DND-41 (cell line): ENCODE measurements at regions not wholly inside any gene's neighbourhood (a gene's known extent, or its start where the extent isn't known, plus 50 kb on each side); places are given as distances from the start of the nearest gene placed in this dataset.

Source experiments
- ATAC-seq: fragments of 200-7000 bp; cut with Tn5 transposase; 3 replicates; pipeline ENCODE4 v1.9.1; 2021; ENCODE audit warnings: low read depth; ENCODE audit not compliant: insufficient read depth
- DNase-seq: peaks from one replicate; pipeline ENCODE4 v3.0.0-alpha.2; 2020
- H2AFZ ChIP-seq: 2 replicates; pipeline ENCODE4 v1.6.0; 2012; ENCODE audit warnings: low read depth, low read length
- H3K27ac ChIP-seq: 2 replicates; pipeline ENCODE4 v1.5.1; 2012; ENCODE audit warnings: low read length, inconsistent platforms
- H3K27me3 ChIP-seq: fragments of 200-600 bp; sonication (generic); 2 replicates; pipeline ENCODE4 v1.6.0; 2012; ENCODE audit warnings: low read length, mild to moderate bottlenecking, inconsistent platforms; ENCODE audit not compliant: insufficient read depth, poor library complexity
- H3K36me3 ChIP-seq: 2 replicates; pipeline ENCODE4 v1.5.1; 2012; ENCODE audit warnings: low read length, inconsistent platforms; ENCODE audit not compliant: insufficient read depth
- H3K4me1 ChIP-seq: 2 replicates; pipeline ENCODE4 v1.5.1; 2012; ENCODE audit warnings: mild to moderate bottlenecking, low read length; ENCODE audit not compliant: insufficient read depth
- H3K4me2 ChIP-seq: 2 replicates; pipeline ENCODE4 v1.6.0; 2012; ENCODE audit warnings: mild to moderate bottlenecking, moderate library complexity, low read length, inconsistent platforms; ENCODE audit not compliant: insufficient read depth
- H3K4me3 ChIP-seq, 2 experiments: fragments of 200-600 bp in 1 of 2; shearing (Covaris generic) in 1 of 2; 2 replicates each; pipeline ENCODE4 v1.5.1; 2012 to 2016; ENCODE audit warnings: inconsistent platforms in 2 of 2, low read length in 2 of 2, mild to moderate bottlenecking in 2 of 2, low read depth in 1 of 2, moderate library complexity in 1 of 2
- H3K79me2 ChIP-seq: 2 replicates; pipeline ENCODE4 v1.6.0; 2012; ENCODE audit warnings: low read length, inconsistent platforms; ENCODE audit not compliant: insufficient read depth
- H3K9ac ChIP-seq: 2 replicates; pipeline ENCODE4 v1.6.0; 2012; ENCODE audit warnings: low read depth, mild to moderate bottlenecking, inconsistent platforms, low read length, moderate library complexity
- H3K9me3 ChIP-seq: 2 replicates; pipeline ENCODE4 v1.5.1; 2012; ENCODE audit warnings: low read length, moderate library complexity, mild to moderate bottlenecking, inconsistent platforms; ENCODE audit not compliant: insufficient read depth, severe bottlenecking
- H4K20me1 ChIP-seq: 2 replicates; pipeline ENCODE4 v1.6.0; 2012; ENCODE audit warnings: low read length; ENCODE audit not compliant: insufficient read depth
- CTCF ChIP-seq: IDR thresholded peaks from 2 replicates; pipeline ENCODE4 v1.5.1; 2012; ENCODE audit warnings: borderline replicate concordance, low read length, moderate library complexity, mild to moderate bottlenecking; ENCODE audit not compliant: poor library complexity, severe bottlenecking; ENCODE audit errors: extremely low read depth
- EZH2 ChIP-seq: IDR thresholded peaks from 3 replicates; pipeline ENCODE4 v1.6.1; 2012; ENCODE audit warnings: borderline replicate concordance, low read depth, mild to moderate bottlenecking, moderate library complexity, low read length, inconsistent platforms; ENCODE audit not compliant: severe bottlenecking

GRCh38 chr9:134534661-134535080 is 106.9 kb upstream of the COL5A1 start:
- H3K4me3 ChIP-seq = no peak overlapping the region
- ATAC-seq (no peak), DNase-seq (no peak)
- TF ChIP-seq CTCF (no peak), EZH2 (no peak)
- no peak overlapping the region for H3K4me2 ChIP-seq
- H3K4me1 ChIP-seq = no peaks in the 10 kb centered on the region
- H3K27me3 ChIP-seq = no peaks in the 10 kb centered on the region
- H4K20me1 ChIP-seq = no peaks in the 10 kb centered on the region
- no peaks in the 10 kb centered on the region for H3K9me3 ChIP-seq
- H2AFZ ChIP-seq = no peak overlapping the region
- no peak overlapping the region for H3K9ac ChIP-seq
- no peak overlapping the region for H3K27ac ChIP-seq
- no peaks in the 10 kb centered on the region for H3K79me2 ChIP-seq
- no peaks in the 10 kb centered on the region for H3K36me3 ChIP-seq

GRCh38 chr9:134535171-134535570 is 106.4 kb upstream of the COL5A1 start:
- H3K9me3 ChIP-seq = no peaks in the 10 kb centered on the region
- DNase-seq = no peak
- H3K4me2 ChIP-seq = no peak overlapping the region
- H2AFZ ChIP-seq = no peak overlapping the region
- H4K20me1 ChIP-seq = no peaks in the 10 kb centered on the region
- no peak overlapping the region for H3K9ac ChIP-seq
- no peak for TF ChIP-seq CTCF
- no peak for TF ChIP-seq EZH2
- no peak for ATAC-seq
- H3K79me2 ChIP-seq = no peaks in the 10 kb centered on the region
- no peak overlapping the region for H3K27ac ChIP-seq
- H3K4me3 ChIP-seq = no peak overlapping the region
- no peaks in the 10 kb centered on the region for H3K27me3 ChIP-seq
- no peaks in the 10 kb centered on the region for H3K4me1 ChIP-seq
- H3K36me3 ChIP-seq = no peaks in the 10 kb centered on the region

GRCh38 chr9:134536101-134536900 is 105.3 kb upstream of the COL5A1 start:
- no peak for ATAC-seq
- H3K9me3 ChIP-seq = no peaks in the 10 kb centered on the region
- no peak overlapping the region for H3K27ac ChIP-seq
- H3K4me1 ChIP-seq = no peaks in the 10 kb centered on the region
- H2AFZ ChIP-seq = no peak overlapping the region
- no peak overlapping the region for H3K4me2 ChIP-seq
- no peaks in the 10 kb centered on the region for H4K20me1 ChIP-seq
- H3K79me2 ChIP-seq = no peaks in the 10 kb centered on the region
- DNase-seq = no peak
- H3K4me3 ChIP-seq = no peak overlapping the region
- TF ChIP-seq EZH2 (no peak), CTCF (no peak)
- no peaks in the 10 kb centered on the region for H3K36me3 ChIP-seq
- H3K27me3 ChIP-seq = no peaks in the 10 kb centered on the region
- H3K9ac ChIP-seq = no peak overlapping the region
